DND-41 (cell line): ENCODE measurements at regions not wholly inside any gene's neighbourhood (a gene's known extent, or its start where the extent isn't known, plus 50 kb on each side); places are given as distances from the start of the nearest gene placed in this dataset.

Experiments used
- ATAC-seq: fragments of 200-7000 bp; cut with Tn5 transposase; 3 replicates; pipeline ENCODE4 v1.9.1; 2021; ENCODE audit warnings: low read depth; ENCODE audit not compliant: insufficient read depth
- DNase-seq: peaks from one replicate; pipeline ENCODE4 v3.0.0-alpha.2; 2020
- H2AFZ ChIP-seq: 2 replicates; pipeline ENCODE4 v1.6.0; 2012; ENCODE audit warnings: low read depth, low read length
- H3K27ac ChIP-seq: 2 replicates; pipeline ENCODE4 v1.5.1; 2012; ENCODE audit warnings: low read length, inconsistent platforms
- H3K27me3 ChIP-seq: fragments of 200-600 bp; sonication (generic); 2 replicates; pipeline ENCODE4 v1.6.0; 2012; ENCODE audit warnings: low read length, mild to moderate bottlenecking, inconsistent platforms; ENCODE audit not compliant: insufficient read depth, poor library complexity
- H3K36me3 ChIP-seq: 2 replicates; pipeline ENCODE4 v1.5.1; 2012; ENCODE audit warnings: low read length, inconsistent platforms; ENCODE audit not compliant: insufficient read depth
- H3K4me1 ChIP-seq: 2 replicates; pipeline ENCODE4 v1.5.1; 2012; ENCODE audit warnings: mild to moderate bottlenecking, low read length; ENCODE audit not compliant: insufficient read depth
- H3K4me2 ChIP-seq: 2 replicates; pipeline ENCODE4 v1.6.0; 2012; ENCODE audit warnings: mild to moderate bottlenecking, moderate library complexity, low read length, inconsistent platforms; ENCODE audit not compliant: insufficient read depth
- H3K4me3 ChIP-seq, 2 experiments: fragments of 200-600 bp in 1 of 2; shearing (Covaris generic) in 1 of 2; 2 replicates each; pipeline ENCODE4 v1.5.1; 2012 to 2016; ENCODE audit warnings: inconsistent platforms in 2 of 2, low read length in 2 of 2, mild to moderate bottlenecking in 2 of 2, low read depth in 1 of 2, moderate library complexity in 1 of 2
- H3K79me2 ChIP-seq: 2 replicates; pipeline ENCODE4 v1.6.0; 2012; ENCODE audit warnings: low read length, inconsistent platforms; ENCODE audit not compliant: insufficient read depth
- H3K9ac ChIP-seq: 2 replicates; pipeline ENCODE4 v1.6.0; 2012; ENCODE audit warnings: low read depth, mild to moderate bottlenecking, inconsistent platforms, low read length, moderate library complexity
- H3K9me3 ChIP-seq: 2 replicates; pipeline ENCODE4 v1.5.1; 2012; ENCODE audit warnings: low read length, moderate library complexity, mild to moderate bottlenecking, inconsistent platforms; ENCODE audit not compliant: insufficient read depth, severe bottlenecking
- H4K20me1 ChIP-seq: 2 replicates; pipeline ENCODE4 v1.6.0; 2012; ENCODE audit warnings: low read length; ENCODE audit not compliant: insufficient read depth
- EZH2 ChIP-seq: IDR thresholded peaks from 3 replicates; pipeline ENCODE4 v1.6.1; 2012; ENCODE audit warnings: borderline replicate concordance, low read depth, mild to moderate bottlenecking, moderate library complexity, low read length, inconsistent platforms; ENCODE audit not compliant: severe bottlenecking
- TF ChIP-seq, protein P1 (sequence below): IDR thresholded peaks from 2 replicates; pipeline ENCODE4 v1.5.1; 2012; ENCODE audit warnings: borderline replicate concordance, low read length, moderate library complexity, mild to moderate bottlenecking; ENCODE audit not compliant: poor library complexity, severe bottlenecking; ENCODE audit errors: extremely low read depth

- Histone ChIP-seq H3K27ac (no peak overlapping the region), H3K27me3 (no peaks in the 10 kb centered on the region), H3K4me1 (no peaks in the 10 kb centered on the region), H3K9ac (no peak overlapping the region), H3K4me2 (no peak overlapping the region), H4K20me1 (no peaks in the 10 kb centered on the region), H2AFZ (no peak overlapping the region), H3K9me3 (no peaks in the 10 kb centered on the region), H3K36me3 (no peaks in the 10 kb centered on the region), H3K4me3 (no peak overlapping the region), H3K79me2 (no peaks in the 10 kb centered on the region)
- TF ChIP-seq EZH2 = no peak
- TF ChIP-seq, protein P1, sequence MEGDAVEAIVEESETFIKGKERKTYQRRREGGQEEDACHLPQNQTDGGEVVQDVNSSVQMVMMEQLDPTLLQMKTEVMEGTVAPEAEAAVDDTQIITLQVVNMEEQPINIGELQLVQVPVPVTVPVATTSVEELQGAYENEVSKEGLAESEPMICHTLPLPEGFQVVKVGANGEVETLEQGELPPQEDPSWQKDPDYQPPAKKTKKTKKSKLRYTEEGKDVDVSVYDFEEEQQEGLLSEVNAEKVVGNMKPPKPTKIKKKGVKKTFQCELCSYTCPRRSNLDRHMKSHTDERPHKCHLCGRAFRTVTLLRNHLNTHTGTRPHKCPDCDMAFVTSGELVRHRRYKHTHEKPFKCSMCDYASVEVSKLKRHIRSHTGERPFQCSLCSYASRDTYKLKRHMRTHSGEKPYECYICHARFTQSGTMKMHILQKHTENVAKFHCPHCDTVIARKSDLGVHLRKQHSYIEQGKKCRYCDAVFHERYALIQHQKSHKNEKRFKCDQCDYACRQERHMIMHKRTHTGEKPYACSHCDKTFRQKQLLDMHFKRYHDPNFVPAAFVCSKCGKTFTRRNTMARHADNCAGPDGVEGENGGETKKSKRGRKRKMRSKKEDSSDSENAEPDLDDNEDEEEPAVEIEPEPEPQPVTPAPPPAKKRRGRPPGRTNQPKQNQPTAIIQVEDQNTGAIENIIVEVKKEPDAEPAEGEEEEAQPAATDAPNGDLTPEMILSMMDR = no peak
- no peak for ATAC-seq
- DNase-seq = no peak
Measured at GRCh38 chr4:187283201-187283955, 559.7 kb upstream of the FAT1 start.

GRCh38 chr4:187286525-187286924, 562.9 kb upstream of the FAT1 start:
- Histone ChIP-seq H3K27ac (no peak overlapping the region), H3K4me2 (no peak overlapping the region), H4K20me1 (no peaks in the 10 kb centered on the region), H3K9me3 (no peaks in the 10 kb centered on the region), H3K9ac (no peak overlapping the region), H3K79me2 (no peaks in the 10 kb centered on the region), H3K4me1 (no peaks in the 10 kb centered on the region), H2AFZ (no peak overlapping the region), H3K36me3 (no peaks in the 10 kb centered on the region), H3K4me3 (no peak overlapping the region), H3K27me3 (no peaks in the 10 kb centered on the region)
- no peak for DNase-seq
- ATAC-seq = no peak
- no peak for TF ChIP-seq EZH2
- TF ChIP-seq, protein P1 = no peak

DNA sequence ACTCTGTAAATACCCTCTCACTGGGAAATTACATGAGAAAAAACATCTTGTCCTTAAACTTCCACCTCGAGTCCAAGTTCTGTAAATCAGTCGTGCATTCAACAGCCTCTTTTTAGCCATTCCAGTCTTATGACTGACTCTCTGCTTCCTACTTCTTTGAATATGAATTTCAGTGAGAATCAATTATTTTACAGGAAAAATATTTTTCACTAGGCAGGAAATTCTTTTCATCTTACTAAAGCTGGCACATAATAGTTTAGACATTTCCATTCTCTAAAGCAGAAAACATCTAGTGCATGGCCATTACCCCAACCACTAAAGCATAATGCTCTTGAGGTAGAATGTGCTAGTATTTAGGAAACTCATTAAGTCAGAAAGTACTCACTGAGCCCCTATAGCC, 565.7 kb upstream of the FAT1 start:
- TF ChIP-seq EZH2 = no peak
- TF ChIP-seq, protein P1 = no peak
- Histone ChIP-seq H3K9ac (no peak overlapping the region), H3K4me1 (no peaks in the 10 kb centered on the region), H3K27ac (no peak overlapping the region), H3K9me3 (no peaks in the 10 kb centered on the region), H3K79me2 (no peaks in the 10 kb centered on the region), H3K4me2 (no peak overlapping the region), H2AFZ (no peak overlapping the region), H4K20me1 (no peaks in the 10 kb centered on the region), H3K36me3 (no peaks in the 10 kb centered on the region), H3K4me3 (no peak overlapping the region), H3K27me3 (no peaks in the 10 kb centered on the region)
- ATAC-seq (no peak), DNase-seq (no peak)

- DNase-seq = no peak
- no peaks in the 10 kb centered on the region for H3K79me2 ChIP-seq
- no peaks in the 10 kb centered on the region for H3K36me3 ChIP-seq
- H3K27ac ChIP-seq = no peak overlapping the region
- H4K20me1 ChIP-seq = no peaks in the 10 kb centered on the region
- no peak overlapping the region for H3K4me3 ChIP-seq
- ATAC-seq = no peak
- H2AFZ ChIP-seq = no peak overlapping the region
- H3K4me2 ChIP-seq = no peak overlapping the region
- no peak overlapping the region for H3K9ac ChIP-seq
- H3K27me3 ChIP-seq = no peaks in the 10 kb centered on the region
- H3K9me3 ChIP-seq = peaks cover 7% of the 10 kb centered on the region
- no peak for TF ChIP-seq EZH2
- TF ChIP-seq, protein P1 = no peak
- H3K4me1 ChIP-seq = no peaks in the 10 kb centered on the region
Measured at GRCh38 chr4:187294861-187295260, 571.2 kb upstream of the FAT1 start.
